Keratinocyte (primary cell): ENCODE measurements at regions not wholly inside any gene's neighbourhood (a gene's known extent, or its start where the extent isn't known, plus 50 kb on each side); places are given as distances from the start of the nearest gene placed in this dataset.

ENCODE experiments used
- DNase-seq: peaks from one replicate; pipeline ENCODE4 v3.0.0-alpha.2; 2011; ENCODE audit warnings: low read depth, missing footprints, low spot score
- FAIRE-seq: peaks from 2 replicates; lab custom pipeline; 2011; peaks lifted over from hg19 to GRCh38; lab: Jason Lieb, UNC
- H2AFZ ChIP-seq: 2 replicates; pipeline ENCODE4 v1.6.0; 2012; ENCODE audit warnings: low read length, control low read depth, inconsistent platforms; ENCODE audit not compliant: control insufficient read depth
- H3K27ac ChIP-seq: 2 replicates; pipeline ENCODE4 v1.5.1; 2011; ENCODE audit warnings: low read length; ENCODE audit not compliant: control insufficient read depth, insufficient read depth
- H3K27me3 ChIP-seq: 3 replicates; pipeline ENCODE4 v1.6.0; 2011; ENCODE audit warnings: low read length; ENCODE audit not compliant: control insufficient read depth, insufficient read depth; ENCODE audit errors: extremely low read depth
- H3K36me3 ChIP-seq, 2 experiments: 2 replicates in 1 of 2; 3 replicates in 1 of 2; pipeline ENCODE4 v1.5.1; 2011; ENCODE audit warnings: low read length in 2 of 2, mild to moderate bottlenecking in 1 of 2; ENCODE audit not compliant: control insufficient read depth in 2 of 2, insufficient read depth in 2 of 2; ENCODE audit errors: extremely low read depth in 1 of 2
- H3K4me1 ChIP-seq: 3 replicates; pipeline ENCODE4 v1.5.1; 2011; ENCODE audit warnings: low read length; ENCODE audit not compliant: control insufficient read depth, insufficient read depth; ENCODE audit errors: extremely low read depth
- H3K4me2 ChIP-seq: 3 replicates; pipeline ENCODE4 v1.6.0; 2011; ENCODE audit warnings: low read depth, low read length; ENCODE audit not compliant: control insufficient read depth, insufficient read depth; ENCODE audit errors: extremely low read depth
- H3K4me3 ChIP-seq, 3 experiments: fragments of 200-600 bp in 1 of 3; sonication (generic) in 1 of 3; 2 replicates in 2 of 3; 3 replicates in 1 of 3; pipeline ENCODE4 v1.5.1; 2011 to 2016; ENCODE audit warnings: low read length in 3 of 3, mild to moderate bottlenecking in 3 of 3, control low read depth in 2 of 3, inconsistent platforms in 1 of 3, low read depth in 1 of 3, mixed read lengths in 1 of 3, mixed run types in 1 of 3, moderate library complexity in 1 of 3; ENCODE audit not compliant: control insufficient read depth in 2 of 3, insufficient read depth in 2 of 3; ENCODE audit errors: extremely low read depth in 1 of 3
- H3K79me2 ChIP-seq: 2 replicates; pipeline ENCODE4 v1.6.0; 2012; ENCODE audit warnings: low read length; ENCODE audit not compliant: control insufficient read depth, insufficient read depth
- H3K9ac ChIP-seq: 3 replicates; pipeline ENCODE4 v1.6.0; 2011; ENCODE audit warnings: low read length; ENCODE audit not compliant: control insufficient read depth, insufficient read depth; ENCODE audit errors: extremely low read depth
- H3K9me1 ChIP-seq: 3 replicates; pipeline ENCODE4 v1.6.0; 2011; ENCODE audit warnings: low read length; ENCODE audit not compliant: control insufficient read depth, insufficient read depth; ENCODE audit errors: extremely low read depth
- H3K9me3 ChIP-seq: 2 replicates; pipeline ENCODE4 v1.5.1; 2012; ENCODE audit warnings: low read depth, low read length; ENCODE audit not compliant: control insufficient read depth
- H4K20me1 ChIP-seq: 3 replicates; pipeline ENCODE4 v1.6.0; 2011; ENCODE audit warnings: low read length; ENCODE audit not compliant: control insufficient read depth, insufficient read depth; ENCODE audit errors: extremely low read depth
- CTCF ChIP-seq, 3 experiments: IDR thresholded peaks in 1 of 3; conservative IDR thresholded peaks in 1 of 3; optimal IDR thresholded peaks in 1 of 3; 2 replicates in 2 of 3; 3 replicates in 1 of 3; pipeline versions ENCODE3 to v1.5.1; 2011; ENCODE audit warnings: low read length in 3 of 3, mild to moderate bottlenecking in 3 of 3, moderate library complexity in 2 of 3, control low read depth in 1 of 3, inconsistent platforms in 1 of 3; ENCODE audit not compliant: insufficient read depth in 2 of 3; ENCODE audit errors: extremely low read depth in 1 of 3
- EZH2 ChIP-seq: IDR thresholded peaks from one replicate; pipeline ENCODE4 v1.6.1; 2012; ENCODE audit warnings: inconsistent platforms, mild to moderate bottlenecking, low read length, moderate library complexity
- dilution Hi-C: fragments of 300-500 bp; cut with MboI; formaldehyde crosslinking; loops from one replicate; pipeline ENCODE4 v1.7.0; 2020; ENCODE audit warnings: low sequenced_read_pairs; ENCODE audit not compliant: extremely low pct_ligation_motif_present

GRCh38 chr7:153887749-153888569, 164.2 kb upstream of the DPP6 start:
- Histone ChIP-seq H4K20me1 (no peaks in the 10 kb centered on the region), H3K36me3 (no peaks in the 10 kb centered on the region), H2AFZ (no peak overlapping the region), H3K4me2 (no peak overlapping the region), H3K9me1 (no peaks in the 10 kb centered on the region), H3K79me2 (no peaks in the 10 kb centered on the region), H3K27me3 (peaks cover 36% of the 10 kb centered on the region), H3K9me3 (no peaks in the 10 kb centered on the region), H3K4me3 (no peak overlapping the region), H3K27ac (no peak overlapping the region), H3K4me1 (no peaks in the 10 kb centered on the region), H3K9ac (no peak overlapping the region)
- TF ChIP-seq CTCF (optimal IDR thresholded peaks at IDR 0.05 in 1 of 3, IDR thresholded peaks at IDR 0.05 in 1 of 3, conservative IDR thresholded peaks at IDR 0.05 in 1 of 3; ENCODE audit: extremely low read depth in 1 of 3, insufficient read depth in 2 of 3, low read length in 3 of 3): no peak
- DNase-seq: no peak
- no peak for FAIRE-seq
- dilution Hi-C loops: no loop called here

GRCh38 chr7:153891990-153892389, 160.2 kb upstream of the DPP6 start:
- H3K27ac ChIP-seq: no peak overlapping the region
- H3K9me3 ChIP-seq: no peaks in the 10 kb centered on the region
- FAIRE-seq (no peak), DNase-seq (no peak)
- H3K4me2 ChIP-seq: no peak overlapping the region
- no peaks in the 10 kb centered on the region for H3K9me1 ChIP-seq
- no peaks in the 10 kb centered on the region for H4K20me1 ChIP-seq
- dilution Hi-C loops: no loop called here
- no peaks in the 10 kb centered on the region for H3K36me3 ChIP-seq
- no peaks in the 10 kb centered on the region for H3K4me1 ChIP-seq
- H3K27me3 ChIP-seq: peaks cover 20% of the 10 kb centered on the region
- H2AFZ ChIP-seq: no peak overlapping the region
- no peaks in the 10 kb centered on the region for H3K79me2 ChIP-seq
- no peak overlapping the region for H3K4me3 ChIP-seq
- H3K9ac ChIP-seq: no peak overlapping the region
- TF ChIP-seq EZH2: no peak

GRCh38 chr7:153902862-153903261, 149.3 kb upstream of the DPP6 start:
- FAIRE-seq (no peak), DNase-seq (no peak)
- dilution Hi-C loops: no loop called here
- H3K4me2 ChIP-seq: no peak overlapping the region
- H3K9me3 ChIP-seq: no peaks in the 10 kb centered on the region
- H3K4me1 ChIP-seq: no peaks in the 10 kb centered on the region
- H3K36me3 ChIP-seq: no peaks in the 10 kb centered on the region
- H3K4me3 ChIP-seq: no peak overlapping the region
- TF ChIP-seq EZH2 (no peak), CTCF (optimal IDR thresholded peaks at IDR 0.05 in 1 of 3, IDR thresholded peaks at IDR 0.05 in 1 of 3, conservative IDR thresholded peaks at IDR 0.05 in 1 of 3; ENCODE audit: extremely low read depth in 1 of 3, insufficient read depth in 2 of 3, low read length in 3 of 3) (no peak)
- no peaks in the 10 kb centered on the region for H3K27me3 ChIP-seq
- H3K9ac ChIP-seq: no peak overlapping the region
- H3K79me2 ChIP-seq: no peaks in the 10 kb centered on the region
- H4K20me1 ChIP-seq: no peaks in the 10 kb centered on the region
- H3K9me1 ChIP-seq: no peaks in the 10 kb centered on the region
- no peak overlapping the region for H2AFZ ChIP-seq
- no peak overlapping the region for H3K27ac ChIP-seq
